Gastroesophageal sphincter (tissue), 3 donors: ENCODE measurements at regions not wholly inside any gene's neighbourhood (a gene's known extent, or its start where the extent isn't known, plus 50 kb on each side); places are given as distances from the start of the nearest gene placed in this dataset.

Experiments used
- CTCF ChIP-seq, 4 experiments: fragments of 200-600 bp in 2 of 4; fragments of 450-650 bp in 2 of 4; sonication (generic) in 1 of 4; IDR thresholded peaks; one replicate each; pipeline ENCODE4 v1.5.1; 2017 to 2019; ENCODE audit warnings: antibody characterized with exemption in 4 of 4, mild to moderate bottlenecking in 2 of 4, moderate library complexity in 2 of 4
- EP300 ChIP-seq: sonication (generic); formaldehyde crosslinking; IDR thresholded peaks from one replicate; pipeline ENCODE4 v1.6.1; 2017; ENCODE audit warnings: antibody characterized with exemption, mild to moderate bottlenecking
- POLR2A ChIP-seq, 2 donors: fragments of 450-650 bp; IDR thresholded peaks; one replicate each; pipeline ENCODE4 v1.6.1; 2017; ENCODE audit warnings: antibody characterized with exemption in 2 of 2, mild to moderate bottlenecking in 2 of 2, moderate library complexity in 1 of 2
- POLR2AphosphoS5 ChIP-seq: sonication (generic); formaldehyde crosslinking; IDR thresholded peaks from one replicate; pipeline ENCODE4 v1.6.1; 2017; ENCODE audit warnings: antibody characterized with exemption

- TF ChIP-seq POLR2AphosphoS5: no peak
- no peak for TF ChIP-seq CTCF (IDR thresholded peaks at IDR 0.05)
- no peak for TF ChIP-seq POLR2A (IDR thresholded peaks at IDR 0.05)
- TF ChIP-seq EP300: no peak
Measured at GRCh38 chr17:70420861-70421445, 251.6 kb downstream of the KCNJ2 start.
